ENCODE measurements at regions not wholly inside any gene's neighbourhood (a gene's known extent, or its start where the extent isn't known, plus 50 kb on each side); places are given as distances from the start of the nearest gene placed in this dataset.
"Not testable (repeated sequence)": the region's sequence is repeated elsewhere in the genome, so short reads cannot be mapped to it uniquely, and the experiment has no call there.

DNA sequence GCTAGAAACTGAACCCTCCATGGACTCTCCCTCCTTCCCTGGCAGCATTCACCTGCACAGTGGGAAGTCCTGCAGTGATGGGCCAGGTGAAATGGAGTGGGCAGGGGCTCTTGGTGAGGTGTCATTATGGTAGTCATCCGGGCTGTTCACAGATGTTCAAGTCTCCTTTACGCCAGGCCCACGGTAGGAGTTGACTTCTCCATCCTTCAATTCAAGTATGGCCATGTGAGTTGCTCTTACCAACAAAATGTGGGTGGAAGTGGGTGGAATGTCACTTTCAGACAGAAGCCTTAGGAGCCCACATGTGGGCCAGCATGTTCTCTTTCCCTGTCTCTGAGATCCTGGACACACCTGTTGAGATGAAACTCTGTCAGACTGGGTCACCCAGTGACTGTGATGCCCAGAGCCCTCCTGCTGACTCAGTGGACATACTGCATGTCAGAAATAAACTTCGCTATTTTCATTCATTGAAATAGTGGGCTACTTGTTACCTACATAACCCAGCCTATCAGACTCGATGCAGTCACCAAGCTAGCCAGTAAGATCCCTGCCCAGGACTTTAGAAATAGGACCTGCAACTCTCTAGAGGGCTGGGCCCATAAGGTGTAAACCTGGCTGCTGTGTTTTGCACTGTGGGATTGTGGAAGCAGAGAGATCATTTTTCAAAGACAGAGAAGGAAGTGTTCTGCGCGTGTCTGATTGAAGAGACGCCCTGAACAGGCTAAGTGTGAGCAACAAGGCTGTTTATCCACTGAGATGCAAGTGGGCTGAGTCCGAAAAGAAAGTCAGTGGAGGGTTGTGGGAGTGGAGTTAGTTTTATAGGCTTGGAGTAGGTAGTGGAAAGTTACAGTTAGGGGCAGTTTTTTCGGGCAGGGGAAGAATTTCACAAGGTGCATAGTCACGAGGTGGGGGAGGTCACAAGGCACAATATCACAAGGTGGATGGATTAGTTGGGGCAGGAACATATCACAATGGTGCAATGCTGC is 174.4 kb downstream of the TRIM43 start:
- not testable (repeated sequence) for H3K9ac ChIP-seq (ENCODE audit: extremely low read depth, insufficient read length, low read length); H3K23ac ChIP-seq (ENCODE audit: insufficient read length, low read depth, low read length); H3K4ac ChIP-seq (ENCODE audit: low read depth, low read length); H3K27me3 Mint-ChIP-seq (ENCODE audit: low read depth); H3K79me2 ChIP-seq (ENCODE audit: insufficient read depth, low read length); H3K56ac ChIP-seq (ENCODE audit: insufficient read length, low read depth, low read length); H3K23me2 ChIP-seq (ENCODE audit: insufficient read length, low read depth, low read length, poor library complexity, severe bottlenecking); H2BK5ac ChIP-seq (ENCODE audit: insufficient read length, low read length); H3K36me3 Mint-ChIP-seq (ENCODE audit: insufficient read depth in 1 of 3, low read depth in 3 of 3); H3K4me1 Mint-ChIP-seq; H3T11ph ChIP-seq (ENCODE audit: low read length); H3K27ac ChIP-seq (ENCODE audit: insufficient read length, low read depth, low read length); H2AK5ac ChIP-seq (ENCODE audit: insufficient read length, low read length); H2BK15ac ChIP-seq (ENCODE audit: low read depth, low read length); H3K4me1 ChIP-seq (ENCODE audit: insufficient read depth, low read length); H3K14ac ChIP-seq (ENCODE audit: insufficient read depth, low read length); H4K20me1 ChIP-seq (ENCODE audit: control insufficient read depth, insufficient read depth, insufficient read length); DNase-seq; H4K5ac ChIP-seq (ENCODE audit: insufficient read length, low read depth, low read length); H3K9me3 ChIP-seq (ENCODE audit: control insufficient read depth, low read depth, low read length); H3K79me1 ChIP-seq (ENCODE audit: insufficient read depth, low read depth, low read length, poor library complexity, severe bottlenecking); H2BK120ac ChIP-seq (ENCODE audit: low read depth, low read length, poor library complexity, severe bottlenecking); H3K4me2 ChIP-seq (ENCODE audit: insufficient read depth, insufficient read length, low read length); H3K18ac ChIP-seq (ENCODE audit: insufficient read length, low read depth, low read length); H2AFZ ChIP-seq (ENCODE audit: low read length); H4K91ac ChIP-seq (ENCODE audit: insufficient read length, low read depth, low read length); H2BK20ac ChIP-seq (ENCODE audit: low read depth, low read length, poor library complexity, severe bottlenecking); H4K8ac ChIP-seq (replicated peaks; ENCODE audit: insufficient read length, low read depth, low read length); H2BK12ac ChIP-seq (ENCODE audit: insufficient read length, low read depth, low read length); H3K27me3 ChIP-seq (ENCODE audit: insufficient read depth, low read length); H3K4me3 Mint-ChIP-seq; H3K27ac Mint-ChIP-seq
- no CpG with 5 or more reads among the region's 11 CpGs for WGBS (ENCODE audit: extremely low coverage, insufficient read length, low lambda C conversion rate)
- H3K9me3 Mint-ChIP-seq, result peaks cover 0 to 16% of the 10 kb centered on the region in 2 experiments; a peak in 1 of 5 replicates

DNA sequence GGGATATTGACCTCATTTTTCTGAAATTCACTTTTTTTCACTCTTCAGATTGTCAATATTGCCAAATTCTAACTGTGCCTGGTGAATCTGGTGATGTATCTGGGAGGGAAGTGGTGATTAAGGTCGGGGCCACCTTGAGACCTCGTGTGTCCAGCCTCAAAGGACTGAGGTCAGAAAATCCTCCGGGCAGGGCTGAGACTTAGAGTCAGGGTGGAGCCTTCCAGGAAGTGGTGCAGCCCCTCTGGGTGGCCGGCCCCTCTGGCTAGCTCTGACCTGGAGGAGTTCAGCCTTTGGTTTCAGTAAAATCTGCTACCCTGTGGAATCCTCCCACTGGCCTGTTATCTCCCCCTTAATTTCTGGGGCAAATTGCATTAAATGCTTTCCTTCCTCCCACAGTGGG is 175.7 kb downstream of the TRIM43 start:
- H4K20me1 ChIP-seq (ENCODE audit: control insufficient read depth, insufficient read depth, insufficient read length); H2BK20ac ChIP-seq (ENCODE audit: low read depth, low read length, poor library complexity, severe bottlenecking); H3K79me2 ChIP-seq (ENCODE audit: insufficient read depth, low read length); H2AFZ ChIP-seq (ENCODE audit: low read length); H3K27ac Mint-ChIP-seq; H3K27me3 Mint-ChIP-seq (ENCODE audit: low read depth); H3K23ac ChIP-seq (ENCODE audit: insufficient read length, low read depth, low read length); H3K4ac ChIP-seq (ENCODE audit: low read depth, low read length); H2BK12ac ChIP-seq (ENCODE audit: insufficient read length, low read depth, low read length); H3K18ac ChIP-seq (ENCODE audit: insufficient read length, low read depth, low read length); H3K4me2 ChIP-seq (ENCODE audit: insufficient read depth, insufficient read length, low read length); H4K91ac ChIP-seq (ENCODE audit: insufficient read length, low read depth, low read length); H3T11ph ChIP-seq (ENCODE audit: low read length); H2BK15ac ChIP-seq (ENCODE audit: low read depth, low read length); H3K4me1 ChIP-seq (ENCODE audit: insufficient read depth, low read length); H4K5ac ChIP-seq (ENCODE audit: insufficient read length, low read depth, low read length); H3K9ac ChIP-seq (ENCODE audit: extremely low read depth, insufficient read length, low read length); H3K4me3 Mint-ChIP-seq; H3K4me1 Mint-ChIP-seq; H3K36me3 Mint-ChIP-seq (ENCODE audit: insufficient read depth in 1 of 3, low read depth in 3 of 3); H3K23me2 ChIP-seq (ENCODE audit: insufficient read length, low read depth, low read length, poor library complexity, severe bottlenecking); DNase-seq; H3K14ac ChIP-seq (ENCODE audit: insufficient read depth, low read length); H2BK120ac ChIP-seq (ENCODE audit: low read depth, low read length, poor library complexity, severe bottlenecking); H3K9me3 ChIP-seq (ENCODE audit: control insufficient read depth, low read depth, low read length); H3K79me1 ChIP-seq (ENCODE audit: insufficient read depth, low read depth, low read length, poor library complexity, severe bottlenecking); H2BK5ac ChIP-seq (ENCODE audit: insufficient read length, low read length); H2AK5ac ChIP-seq (ENCODE audit: insufficient read length, low read length); H4K8ac ChIP-seq (replicated peaks; ENCODE audit: insufficient read length, low read depth, low read length); H3K56ac ChIP-seq (ENCODE audit: insufficient read length, low read depth, low read length); H3K27me3 ChIP-seq (ENCODE audit: insufficient read depth, low read length); H3K27ac ChIP-seq (ENCODE audit: insufficient read length, low read depth, low read length): not testable (repeated sequence)
- peaks cover 0 to 21% of the 10 kb centered on the region in 2 experiments; a peak in 1 of 5 replicates for H3K9me3 Mint-ChIP-seq
- WGBS (ENCODE audit: extremely low coverage, insufficient read length, low lambda C conversion rate), result no CpG with 5 or more reads among the region's 4 CpGs
